Fibroblast of lung (primary cell): ENCODE measurements at regions not wholly inside any gene's neighbourhood (a gene's known extent, or its start where the extent isn't known, plus 50 kb on each side); places are given as distances from the start of the nearest gene placed in this dataset.

Experiments used
- DNase-seq, 2 donors: peaks; one replicate each; pipeline versions ENCODE4 v3.0.0 to v3.0.0-alpha.2; 2010; ENCODE audit warnings: low read depth in 2 of 2
- H2AFZ ChIP-seq: 2 replicates; pipeline ENCODE4 v1.5.1; 2012; ENCODE audit warnings: low read length, control low read depth, inconsistent platforms
- H3K27ac ChIP-seq: 2 replicates; pipeline ENCODE4 v1.5.1; 2011; ENCODE audit warnings: low read length, control low read depth; ENCODE audit not compliant: insufficient read depth
- H3K27me3 ChIP-seq: 2 replicates; pipeline ENCODE4 v1.5.1; 2011; ENCODE audit warnings: mild to moderate bottlenecking, low read length; ENCODE audit not compliant: control insufficient read depth, insufficient read depth
- H3K36me3 ChIP-seq: 2 replicates; pipeline ENCODE4 v1.5.1; 2011; ENCODE audit warnings: low read length; ENCODE audit not compliant: control insufficient read depth, insufficient read depth
- H3K4me1 ChIP-seq: 2 replicates; pipeline ENCODE4 v1.5.1; 2011; ENCODE audit warnings: low read length; ENCODE audit not compliant: control insufficient read depth, insufficient read depth; ENCODE audit errors: extremely low read depth
- H3K4me2 ChIP-seq: 2 replicates; pipeline ENCODE4 v1.5.1; 2011; ENCODE audit warnings: low read length, control low read depth; ENCODE audit not compliant: insufficient read depth; ENCODE audit errors: extremely low read depth
- H3K4me3 ChIP-seq, 4 experiments: fragments of 200-600 bp in 1 of 4; sonication (generic) in 1 of 4; replicated peaks in 1 of 4; 2 replicates each; pipeline ENCODE4 v1.5.1; 2011 to 2016; ENCODE audit warnings: low read length in 4 of 4, low read depth in 3 of 4, mild to moderate bottlenecking in 3 of 4, control low read depth in 2 of 4, inconsistent platforms in 1 of 4, mixed read lengths in 1 of 4; ENCODE audit not compliant: insufficient read depth in 1 of 4; ENCODE audit errors: control extremely low read depth in 1 of 4
- H3K79me2 ChIP-seq: 2 replicates; pipeline ENCODE4 v1.5.1; 2012; ENCODE audit warnings: mild to moderate bottlenecking, low read length, inconsistent platforms; ENCODE audit not compliant: control insufficient read depth, insufficient read depth
- H3K9ac ChIP-seq: 2 replicates; pipeline ENCODE4 v1.5.1; 2011; ENCODE audit warnings: mild to moderate bottlenecking, low read length, control low read depth; ENCODE audit not compliant: insufficient read depth
- H3K9me3 ChIP-seq: 2 replicates; pipeline ENCODE4 v1.5.1; 2012; ENCODE audit warnings: low read depth, low read length; ENCODE audit not compliant: control insufficient read depth, insufficient read depth
- H4K20me1 ChIP-seq: 2 replicates; pipeline ENCODE4 v1.5.1; 2011; ENCODE audit warnings: low read length; ENCODE audit not compliant: control insufficient read depth, insufficient read depth; ENCODE audit errors: extremely low read depth
- CTCF ChIP-seq, 2 donors: IDR thresholded peaks in 1 of 2; conservative IDR thresholded peaks in 1 of 2; 1 replicate in 1 of 2; 2 replicates in 1 of 2; pipeline ENCODE4 v1.5.1; 2011 to 2012; ENCODE audit warnings: low read length in 2 of 2, control low read depth in 1 of 2, inconsistent platforms in 1 of 2, low read depth in 1 of 2, mild to moderate bottlenecking in 1 of 2
- EZH2 ChIP-seq: IDR thresholded peaks from 2 replicates; pipeline ENCODE4 v1.5.1; 2012; ENCODE audit warnings: low read length, control low read depth, mild to moderate bottlenecking; ENCODE audit errors: missing control alignments

DNA sequence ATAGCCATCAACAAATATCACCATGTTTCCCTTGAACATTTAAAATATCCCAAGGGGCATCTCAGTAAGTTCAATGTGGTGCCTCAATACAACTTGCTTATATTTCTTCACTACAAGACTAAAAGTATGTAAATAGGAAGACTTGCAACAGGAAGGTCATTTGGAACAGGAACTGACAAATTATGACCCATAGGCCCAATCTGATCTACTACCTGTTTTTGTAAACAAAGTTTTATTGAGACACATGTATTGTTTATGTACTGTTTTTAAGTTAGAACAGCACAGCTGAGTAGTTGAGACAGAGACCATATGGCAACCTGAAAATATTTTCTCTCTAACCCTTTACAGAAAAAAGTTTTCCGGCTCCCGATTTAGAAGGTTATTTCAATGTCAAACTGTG, 154.8 kb upstream of the TFPI start:
- DNase-seq = peak in 1 of 2 donors; percentile 4
- Histone ChIP-seq H3K4me2 (no peak overlapping the region), H4K20me1 (no peaks in the 10 kb centered on the region)

DNA sequence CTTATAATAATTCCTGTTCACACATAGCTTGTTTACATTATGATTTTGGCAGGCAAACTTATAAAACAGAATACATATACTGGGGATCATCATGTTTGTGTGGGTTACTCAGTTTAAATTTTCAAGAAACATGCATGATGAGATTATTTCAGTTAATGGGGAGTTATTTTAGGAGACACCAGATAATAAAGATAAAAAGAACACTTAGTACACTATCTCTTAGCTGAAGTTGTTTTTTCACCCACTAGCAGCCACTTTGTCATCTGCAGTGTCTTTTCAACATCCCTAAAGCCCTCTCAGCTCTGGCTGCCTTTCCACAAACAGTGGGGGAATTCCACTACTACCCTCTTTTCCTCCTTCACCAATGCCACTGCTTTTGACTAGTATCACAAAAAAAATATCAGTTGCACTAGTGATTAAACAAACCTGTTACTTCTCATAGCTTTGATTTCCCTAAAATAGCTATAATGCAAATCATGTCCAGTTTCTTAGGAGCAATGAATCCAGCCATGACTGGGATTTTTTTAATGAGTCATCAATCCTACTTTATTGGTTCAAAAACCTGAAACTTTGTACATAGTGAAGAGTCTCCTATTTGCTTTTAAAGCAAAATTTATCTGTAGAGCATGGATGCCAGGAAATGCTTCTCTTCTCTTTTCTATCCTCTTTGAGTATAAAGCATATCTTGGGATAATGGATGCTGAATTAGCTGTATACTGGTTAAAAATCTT, 156.7 kb upstream of the TFPI start:
- no peaks in the 10 kb centered on the region for H3K4me1 ChIP-seq
- no peak overlapping the region for H2AFZ ChIP-seq
- H3K9ac ChIP-seq = no peak overlapping the region
- TF ChIP-seq CTCF (conservative IDR thresholded peaks at IDR 0.05 in 1 of 2, IDR thresholded peaks at IDR 0.05 in 1 of 2; ENCODE audit: low read depth in 1 of 2, low read length in 2 of 2) (no peak), EZH2 (no peak)
- no peak overlapping the region for H3K4me3 ChIP-seq
- no peaks in the 10 kb centered on the region for H3K9me3 ChIP-seq
- H3K27ac ChIP-seq = no peak overlapping the region
- H3K79me2 ChIP-seq = no peaks in the 10 kb centered on the region
- DNase-seq = no peak
- H3K36me3 ChIP-seq = no peaks in the 10 kb centered on the region
- H4K20me1 ChIP-seq = no peaks in the 10 kb centered on the region
- no peak overlapping the region for H3K4me2 ChIP-seq
- no peaks in the 10 kb centered on the region for H3K27me3 ChIP-seq

More for the DNA sequence above, 154.8 kb upstream of the TFPI start:
- H2AFZ ChIP-seq = no peak overlapping the region
- no peaks in the 10 kb centered on the region for H3K27me3 ChIP-seq
- H3K9ac ChIP-seq = no peak overlapping the region
- H3K27ac ChIP-seq = no peak overlapping the region
- H3K4me1 ChIP-seq = no peaks in the 10 kb centered on the region
- no peak for TF ChIP-seq EZH2
- TF ChIP-seq CTCF (conservative IDR thresholded peaks at IDR 0.05 in 1 of 2, IDR thresholded peaks at IDR 0.05 in 1 of 2; ENCODE audit: low read depth in 1 of 2, low read length in 2 of 2) = no peak
- no peaks in the 10 kb centered on the region for H3K36me3 ChIP-seq
- no peaks in the 10 kb centered on the region for H3K9me3 ChIP-seq
- H3K4me3 ChIP-seq = no peak overlapping the region
- no peaks in the 10 kb centered on the region for H3K79me2 ChIP-seq

- Histone ChIP-seq H3K27me3 (no peaks in the 10 kb centered on the region), H4K20me1 (no peaks in the 10 kb centered on the region), H3K9ac (no peak overlapping the region), H3K79me2 (no peaks in the 10 kb centered on the region), H3K36me3 (no peaks in the 10 kb centered on the region), H3K27ac (no peak overlapping the region), H2AFZ (no peak overlapping the region), H3K4me3 (no peak overlapping the region), H3K4me2 (no peak overlapping the region), H3K9me3 (no peaks in the 10 kb centered on the region), H3K4me1 (no peaks in the 10 kb centered on the region)
- no peak for TF ChIP-seq CTCF (conservative IDR thresholded peaks at IDR 0.05 in 1 of 2, IDR thresholded peaks at IDR 0.05 in 1 of 2; ENCODE audit: low read depth in 1 of 2, low read length in 2 of 2)
- DNase-seq = no peak
These were observed 161.4 kb upstream of the TFPI start for GRCh38 chr2:187715590-187715989.
